ENCODE measurements at regions not wholly inside any gene's neighbourhood (a gene's known extent, or its start where the extent isn't known, plus 50 kb on each side); places are given as distances from the start of the nearest gene placed in this dataset.

DNA sequence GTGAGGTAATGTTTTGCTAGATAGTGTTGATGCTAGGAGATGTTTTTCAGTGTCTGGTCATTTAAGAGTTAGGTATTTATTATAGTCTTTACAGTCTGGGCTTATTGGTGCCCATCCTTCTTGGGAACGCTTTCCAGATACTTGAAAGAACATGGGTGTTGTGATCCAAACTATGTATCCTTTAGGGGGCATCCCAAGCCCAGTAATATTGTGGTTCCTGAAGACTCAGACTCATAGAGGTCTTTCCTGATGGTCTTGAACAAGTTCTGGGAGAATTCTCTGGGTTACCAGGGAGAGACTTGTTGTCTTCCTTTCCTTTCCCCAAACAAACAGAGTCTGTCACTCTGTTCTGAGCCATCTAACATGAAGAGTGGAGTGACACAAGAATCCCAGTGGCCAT lies 99.7 kb upstream of the LRRC3B start:
- no peaks in the 10 kb centered on the region for H3K9me3 ChIP-seq (ENCODE audit: low read length)
- no peaks in the 10 kb centered on the region for H3K27me3 ChIP-seq (ENCODE audit: control insufficient read depth in 1 of 2, insufficient read depth in 2 of 2, low read length in 2 of 2)

DNA sequence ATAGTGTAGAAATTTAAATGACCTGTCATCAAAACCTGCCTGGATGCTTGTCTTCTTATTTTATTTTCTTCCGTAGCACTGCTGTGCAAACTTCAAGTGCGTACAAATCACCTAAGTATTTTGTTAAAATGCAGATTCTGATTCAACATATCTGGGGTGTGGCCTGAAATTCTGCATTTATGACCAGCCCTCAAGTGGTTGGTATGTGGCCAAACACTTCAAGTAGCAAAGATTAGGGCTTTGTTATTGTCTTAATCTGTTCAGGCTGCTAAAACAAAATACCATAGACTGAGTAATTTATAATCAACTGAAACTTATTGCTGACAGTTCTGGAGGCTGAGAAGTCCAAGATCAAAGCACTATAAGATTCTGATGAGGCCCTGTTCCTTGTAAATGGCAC lies 97.6 kb upstream of the LRRC3B start:
- H3K27ac ChIP-seq (ENCODE audit: low read depth, low read length) = no peak overlapping the region
- no peak overlapping the region for H3K9ac ChIP-seq (ENCODE audit: low read length)
- H3K36me3 ChIP-seq (ENCODE audit: insufficient read depth, low read length) = no peaks in the 10 kb centered on the region
- H3K4me3 ChIP-seq (ENCODE audit: low read depth in 1 of 2, low read length in 2 of 2) = no peak overlapping the region
- no peaks in the 10 kb centered on the region for H3K27me3 ChIP-seq (ENCODE audit: control insufficient read depth in 1 of 2, insufficient read depth in 2 of 2, low read length in 2 of 2)
- no peaks in the 10 kb centered on the region for H3K4me1 ChIP-seq (ENCODE audit: insufficient read depth, low read length)
- H3K9me3 ChIP-seq (ENCODE audit: low read length) = no peaks in the 10 kb centered on the region

More for the DNA sequence above, 99.7 kb upstream of the LRRC3B start:
- Histone ChIP-seq H3K9ac (ENCODE audit: low read length) (no peak overlapping the region), H3K36me3 (ENCODE audit: insufficient read depth, low read length) (no peaks in the 10 kb centered on the region), H3K4me3 (ENCODE audit: low read depth in 1 of 2, low read length in 2 of 2) (no peak overlapping the region), H3K4me1 (ENCODE audit: insufficient read depth, low read length) (no peaks in the 10 kb centered on the region), H3K27ac (ENCODE audit: low read depth, low read length) (no peak overlapping the region)

DNA sequence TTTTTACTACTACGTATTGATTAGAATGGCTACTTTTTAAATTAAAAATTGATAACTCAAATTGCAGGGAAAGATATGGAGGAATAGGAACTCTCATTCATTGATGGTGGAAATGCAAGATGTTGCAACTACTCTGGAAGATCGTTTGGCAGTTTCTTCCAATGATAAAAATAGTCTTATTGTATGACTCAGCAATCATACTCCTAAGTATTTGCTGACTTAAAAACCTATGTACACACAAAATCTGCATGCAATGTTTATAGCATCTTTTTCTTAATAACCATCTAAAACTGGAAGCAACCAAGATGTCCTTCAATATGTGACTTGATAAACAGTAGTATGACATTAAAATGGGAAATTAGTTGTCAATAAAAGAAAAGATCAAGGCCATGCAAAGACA lies 87.4 kb upstream of the LRRC3B start:
- no peaks in the 10 kb centered on the region for H3K4me1 ChIP-seq (ENCODE audit: insufficient read depth, low read length)
- no peaks in the 10 kb centered on the region for H3K9me3 ChIP-seq (ENCODE audit: low read length)
- no peak overlapping the region for H3K27ac ChIP-seq (ENCODE audit: low read depth, low read length)
- no peak overlapping the region for H3K4me3 ChIP-seq (ENCODE audit: low read depth in 1 of 2, low read length in 2 of 2)
- no peak overlapping the region for H3K9ac ChIP-seq (ENCODE audit: low read length)
- no peaks in the 10 kb centered on the region for H3K36me3 ChIP-seq (ENCODE audit: insufficient read depth, low read length)
- no peaks in the 10 kb centered on the region for H3K27me3 ChIP-seq (ENCODE audit: control insufficient read depth in 1 of 2, insufficient read depth in 2 of 2, low read length in 2 of 2)

DNA sequence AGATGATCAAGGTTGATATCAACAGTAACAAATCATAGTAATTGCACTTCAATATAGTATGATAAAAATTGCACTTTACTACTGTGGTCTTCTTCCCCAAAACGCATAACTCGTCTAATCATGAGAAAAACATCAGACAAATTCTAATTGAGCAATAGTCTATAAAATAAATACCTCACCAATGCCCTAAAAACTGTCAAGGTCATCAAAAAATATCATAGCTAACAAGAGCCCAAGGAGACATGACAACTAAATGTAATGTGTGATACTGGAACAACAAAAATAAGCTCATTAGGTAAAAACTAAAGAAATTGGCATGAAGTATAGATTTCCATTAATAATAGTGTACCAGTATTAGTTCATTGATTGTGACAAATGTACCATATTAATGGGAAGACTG lies 85.6 kb upstream of the LRRC3B start:
- Histone ChIP-seq H3K9ac (ENCODE audit: low read length) (no peak overlapping the region), H3K4me3 (ENCODE audit: low read depth in 1 of 2, low read length in 2 of 2) (no peak overlapping the region), H3K36me3 (ENCODE audit: insufficient read depth, low read length) (no peaks in the 10 kb centered on the region), H3K4me1 (ENCODE audit: insufficient read depth, low read length) (no peaks in the 10 kb centered on the region), H3K27ac (ENCODE audit: low read depth, low read length) (no peak overlapping the region), H3K27me3 (ENCODE audit: control insufficient read depth in 1 of 2, insufficient read depth in 2 of 2, low read length in 2 of 2) (no peaks in the 10 kb centered on the region), H3K9me3 (ENCODE audit: low read length) (no peaks in the 10 kb centered on the region)

DNA sequence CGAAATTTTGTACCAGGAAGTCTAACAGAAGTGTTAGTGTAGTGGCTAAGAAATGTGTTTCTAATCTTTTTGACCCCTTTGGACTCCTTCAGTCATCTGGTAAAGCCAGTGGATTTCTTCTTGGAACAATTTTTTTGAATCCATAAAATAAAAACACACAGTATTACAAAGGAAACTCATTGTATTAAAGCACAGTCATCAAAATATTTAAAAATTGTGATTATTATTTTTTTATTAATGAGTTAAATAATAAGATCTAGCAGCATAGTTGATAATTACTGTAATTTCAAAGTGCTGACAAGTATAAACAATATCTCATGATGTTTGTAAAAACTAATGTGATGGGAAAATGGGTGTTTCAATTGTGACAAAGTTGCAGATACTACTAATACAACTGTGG lies 72.2 kb upstream of the LRRC3B start:
- no peak overlapping the region for H3K4me3 ChIP-seq (ENCODE audit: low read depth in 1 of 2, low read length in 2 of 2)
- H3K27me3 ChIP-seq (ENCODE audit: control insufficient read depth in 1 of 2, insufficient read depth in 2 of 2, low read length in 2 of 2) = no peaks in the 10 kb centered on the region
- no peaks in the 10 kb centered on the region for H3K9me3 ChIP-seq (ENCODE audit: low read length)
- no peak overlapping the region for H3K9ac ChIP-seq (ENCODE audit: low read length)
- no peak overlapping the region for H3K27ac ChIP-seq (ENCODE audit: low read depth, low read length)
- H3K36me3 ChIP-seq (ENCODE audit: insufficient read depth, low read length) = no peaks in the 10 kb centered on the region
- H3K4me1 ChIP-seq (ENCODE audit: insufficient read depth, low read length) = no peaks in the 10 kb centered on the region

DNA sequence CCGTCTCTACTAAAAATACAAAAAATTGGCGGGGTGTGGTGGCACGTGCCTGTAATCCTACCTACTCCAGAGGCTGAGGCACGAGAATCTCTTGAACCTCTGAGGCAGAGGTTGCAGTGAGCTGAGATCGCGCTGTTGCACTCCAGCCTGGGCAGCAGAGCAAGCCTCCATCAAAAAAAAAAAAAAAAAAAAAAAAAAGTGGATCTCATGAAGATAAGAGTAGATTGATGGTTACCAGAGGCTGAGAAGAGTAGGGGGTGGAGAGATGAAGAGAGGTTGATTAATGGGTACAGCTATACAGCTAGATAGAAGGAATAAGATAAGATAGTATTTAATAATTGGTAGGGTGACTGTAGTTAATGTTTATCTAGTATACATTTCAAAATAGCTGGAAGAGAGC lies 65.9 kb upstream of the LRRC3B start:
- Histone ChIP-seq H3K9ac (ENCODE audit: low read length) (no peak overlapping the region), H3K4me3 (ENCODE audit: low read depth in 1 of 2, low read length in 2 of 2) (no peak overlapping the region), H3K27ac (ENCODE audit: low read depth, low read length) (no peak overlapping the region), H3K4me1 (ENCODE audit: insufficient read depth, low read length) (no peaks in the 10 kb centered on the region), H3K27me3 (ENCODE audit: control insufficient read depth in 1 of 2, insufficient read depth in 2 of 2, low read length in 2 of 2) (no peaks in the 10 kb centered on the region), H3K9me3 (ENCODE audit: low read length) (no peaks in the 10 kb centered on the region), H3K36me3 (ENCODE audit: insufficient read depth, low read length) (no peaks in the 10 kb centered on the region)

DNA sequence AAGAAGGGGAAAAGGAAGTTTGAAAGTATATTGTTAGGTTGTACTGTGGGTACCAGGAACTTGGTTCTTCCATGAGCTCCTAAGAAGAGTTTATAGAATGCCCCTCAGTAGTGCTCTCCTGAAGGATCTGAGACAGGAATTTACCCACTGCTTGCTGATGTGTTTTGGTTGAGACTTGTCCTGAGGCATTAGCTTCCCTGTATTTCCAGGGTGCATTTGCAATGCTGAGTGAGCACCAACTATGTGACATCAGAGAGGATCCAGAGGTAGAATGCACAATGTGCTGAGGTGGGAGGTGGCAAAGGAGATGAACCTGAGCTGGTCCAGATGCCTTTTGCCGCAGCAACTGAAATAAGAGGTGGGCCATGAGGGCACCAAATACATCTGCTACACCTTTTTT lies 64.3 kb upstream of the LRRC3B start:
- Histone ChIP-seq H3K4me1 (ENCODE audit: insufficient read depth, low read length) (peaks cover 8% of the 10 kb centered on the region), H3K9me3 (ENCODE audit: low read length) (no peaks in the 10 kb centered on the region), H3K4me3 (ENCODE audit: low read depth in 1 of 2, low read length in 2 of 2) (no peak overlapping the region), H3K27me3 (ENCODE audit: control insufficient read depth in 1 of 2, insufficient read depth in 2 of 2, low read length in 2 of 2) (no peaks in the 10 kb centered on the region), H3K36me3 (ENCODE audit: insufficient read depth, low read length) (no peaks in the 10 kb centered on the region), H3K27ac (ENCODE audit: low read depth, low read length) (no peak overlapping the region), H3K9ac (ENCODE audit: low read length) (no peak overlapping the region)

DNA sequence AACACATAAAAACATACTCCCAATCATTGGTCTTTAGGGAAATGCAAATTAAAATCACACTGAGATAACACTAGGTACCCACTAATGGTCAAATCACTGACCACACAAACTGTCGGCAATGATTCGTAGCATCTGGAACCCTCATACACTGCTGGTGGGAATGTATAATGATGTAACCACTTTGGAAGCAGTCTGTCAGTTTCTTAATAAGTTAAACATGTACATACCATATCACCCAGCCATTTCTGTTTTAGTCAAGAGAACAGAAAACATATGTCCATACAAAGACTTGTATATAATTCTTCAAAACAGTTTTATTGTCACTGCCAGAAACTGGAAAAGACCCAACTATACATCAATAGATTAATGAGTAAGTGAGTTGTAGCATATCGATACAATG lies 63.3 kb upstream of the LRRC3B start:
- Histone ChIP-seq H3K9me3 (ENCODE audit: low read length) (no peaks in the 10 kb centered on the region), H3K4me1 (ENCODE audit: insufficient read depth, low read length) (peaks cover 8% of the 10 kb centered on the region), H3K27me3 (ENCODE audit: control insufficient read depth in 1 of 2, insufficient read depth in 2 of 2, low read length in 2 of 2) (no peaks in the 10 kb centered on the region), H3K36me3 (ENCODE audit: insufficient read depth, low read length) (no peaks in the 10 kb centered on the region), H3K4me3 (ENCODE audit: low read depth in 1 of 2, low read length in 2 of 2) (no peak overlapping the region), H3K9ac (ENCODE audit: low read length) (no peak overlapping the region), H3K27ac (ENCODE audit: low read depth, low read length) (no peak overlapping the region)

DNA sequence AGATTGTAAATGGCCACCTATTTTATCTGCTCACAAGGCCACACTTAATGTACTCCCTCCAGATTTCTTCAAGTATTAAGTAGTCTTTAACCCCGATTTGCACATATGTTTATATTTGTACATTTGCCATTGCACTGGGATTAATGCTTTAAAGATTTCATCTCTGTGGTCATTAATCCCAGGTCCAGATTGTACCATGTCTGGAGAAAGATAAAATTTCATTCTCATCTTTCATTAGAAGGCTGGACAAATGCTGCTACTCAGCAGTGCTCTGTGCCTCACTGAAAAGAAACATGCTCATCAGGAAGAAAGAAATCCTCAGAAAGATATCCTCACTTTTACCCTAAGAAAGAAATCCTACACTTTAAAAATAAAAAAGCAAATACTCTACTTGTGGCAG lies 62.5 kb upstream of the LRRC3B start:
- H3K9ac ChIP-seq (ENCODE audit: low read length) = no peak overlapping the region
- H3K9me3 ChIP-seq (ENCODE audit: low read length) = no peaks in the 10 kb centered on the region
- peaks cover 8% of the 10 kb centered on the region for H3K4me1 ChIP-seq (ENCODE audit: insufficient read depth, low read length)
- H3K4me3 ChIP-seq (ENCODE audit: low read depth in 1 of 2, low read length in 2 of 2) = no peak overlapping the region
- no peaks in the 10 kb centered on the region for H3K27me3 ChIP-seq (ENCODE audit: control insufficient read depth in 1 of 2, insufficient read depth in 2 of 2, low read length in 2 of 2)
- no peaks in the 10 kb centered on the region for H3K36me3 ChIP-seq (ENCODE audit: insufficient read depth, low read length)
- no peak overlapping the region for H3K27ac ChIP-seq (ENCODE audit: low read depth, low read length)

DNA sequence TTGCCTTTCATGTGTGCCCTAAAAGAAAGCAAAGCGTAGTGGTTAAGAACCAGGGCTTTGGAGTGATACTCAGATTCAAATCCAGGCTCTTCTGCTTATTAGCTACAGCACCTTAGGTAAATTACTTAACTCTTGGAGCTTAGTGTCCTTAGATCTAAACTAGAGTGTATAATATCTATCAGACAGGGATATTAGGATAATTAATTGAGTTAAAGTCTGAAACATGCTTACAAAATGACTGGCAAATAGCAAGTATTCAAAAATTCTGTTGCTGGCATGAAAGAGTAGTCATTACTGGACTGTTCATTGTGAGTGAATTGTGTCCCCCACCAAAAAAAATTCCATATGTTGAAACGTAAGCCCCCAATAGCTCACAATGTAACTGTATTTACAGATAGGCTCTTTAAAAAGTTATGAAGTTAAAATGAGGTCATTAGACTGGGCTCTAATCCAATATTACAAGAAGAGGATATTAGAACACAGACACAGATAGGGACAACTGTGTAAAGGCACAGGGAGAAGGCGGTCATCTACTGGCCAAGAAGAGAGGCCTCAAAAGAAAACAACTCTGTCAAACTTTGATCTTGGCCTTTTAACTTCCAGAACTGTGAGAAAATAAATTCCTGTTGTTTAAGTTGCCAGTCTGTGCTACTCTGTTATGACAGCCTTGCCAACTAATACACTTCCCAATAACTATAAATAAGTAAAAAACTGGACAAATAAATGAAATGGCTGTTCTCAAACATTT lies 60.4 kb upstream of the LRRC3B start:
- Histone ChIP-seq H3K27me3 (ENCODE audit: control insufficient read depth in 1 of 2, insufficient read depth in 2 of 2, low read length in 2 of 2) (no peaks in the 10 kb centered on the region), H3K9me3 (ENCODE audit: low read length) (no peaks in the 10 kb centered on the region), H3K9ac (ENCODE audit: low read length) (no peak overlapping the region), H3K4me3 (ENCODE audit: low read depth in 1 of 2, low read length in 2 of 2) (no peak overlapping the region), H3K27ac (ENCODE audit: low read depth, low read length) (no peak overlapping the region), H3K36me3 (ENCODE audit: insufficient read depth, low read length) (no peaks in the 10 kb centered on the region), H3K4me1 (ENCODE audit: insufficient read depth, low read length) (peaks cover 8% of the 10 kb centered on the region)
